ENCODE measurements at regions not wholly inside any gene's neighbourhood (a gene's known extent, or its start where the extent isn't known, plus 50 kb on each side); places are given as distances from the start of the nearest gene placed in this dataset.

DNA sequence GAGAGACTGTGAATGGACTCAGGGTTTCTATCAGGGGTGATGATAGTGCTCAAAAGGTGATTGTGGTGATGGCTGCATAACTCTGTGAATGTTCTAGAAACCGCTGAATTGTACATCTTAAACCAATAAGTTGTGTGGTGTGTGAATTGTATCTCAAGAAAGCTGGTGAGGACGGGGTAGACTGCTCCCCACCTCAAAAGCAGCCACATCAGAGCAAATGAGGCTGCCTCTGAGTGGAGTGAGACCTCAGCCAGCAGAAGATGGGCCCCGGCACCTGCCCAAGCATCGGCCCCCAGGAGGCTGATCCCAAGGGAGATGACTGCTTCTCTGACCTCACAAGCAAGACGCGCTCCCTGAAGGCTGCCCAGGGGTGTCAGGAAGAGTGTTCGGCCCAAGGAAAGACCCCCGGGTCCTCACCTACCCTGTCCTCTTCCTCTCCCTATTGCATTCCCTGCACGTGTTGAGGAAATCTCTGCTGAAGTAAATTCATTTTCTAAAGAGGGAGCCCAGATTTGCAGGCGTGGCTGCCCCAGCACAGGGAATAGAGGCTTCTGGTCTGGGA, 279.3 kb upstream of the SHH start:
- TF ChIP-seq POLR2AphosphoS5 (IDR thresholded peaks at IDR 0.05) = no peak
- TF ChIP-seq EP300 (IDR thresholded peaks at IDR 0.05) = no peak
- TF ChIP-seq POLR2A (IDR thresholded peaks at IDR 0.05) = no peak
- TF ChIP-seq, protein P1, sequence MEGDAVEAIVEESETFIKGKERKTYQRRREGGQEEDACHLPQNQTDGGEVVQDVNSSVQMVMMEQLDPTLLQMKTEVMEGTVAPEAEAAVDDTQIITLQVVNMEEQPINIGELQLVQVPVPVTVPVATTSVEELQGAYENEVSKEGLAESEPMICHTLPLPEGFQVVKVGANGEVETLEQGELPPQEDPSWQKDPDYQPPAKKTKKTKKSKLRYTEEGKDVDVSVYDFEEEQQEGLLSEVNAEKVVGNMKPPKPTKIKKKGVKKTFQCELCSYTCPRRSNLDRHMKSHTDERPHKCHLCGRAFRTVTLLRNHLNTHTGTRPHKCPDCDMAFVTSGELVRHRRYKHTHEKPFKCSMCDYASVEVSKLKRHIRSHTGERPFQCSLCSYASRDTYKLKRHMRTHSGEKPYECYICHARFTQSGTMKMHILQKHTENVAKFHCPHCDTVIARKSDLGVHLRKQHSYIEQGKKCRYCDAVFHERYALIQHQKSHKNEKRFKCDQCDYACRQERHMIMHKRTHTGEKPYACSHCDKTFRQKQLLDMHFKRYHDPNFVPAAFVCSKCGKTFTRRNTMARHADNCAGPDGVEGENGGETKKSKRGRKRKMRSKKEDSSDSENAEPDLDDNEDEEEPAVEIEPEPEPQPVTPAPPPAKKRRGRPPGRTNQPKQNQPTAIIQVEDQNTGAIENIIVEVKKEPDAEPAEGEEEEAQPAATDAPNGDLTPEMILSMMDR (IDR thresholded peaks at IDR 0.05) = no peak
- Histone ChIP-seq H3K4me1 (no peaks in the 10 kb centered on the region), H3K27me3 (peaks cover 7% of the 10 kb centered on the region), H3K9me3 (peaks cover 2% of the 10 kb centered on the region), H3K4me3 (no peak overlapping the region), H3K27ac (no peak overlapping the region), H3K36me3 (no peaks in the 10 kb centered on the region)
- 81% methylated on average over 4 of the region's 10 CpGs for WGBS
- DNase-seq (ENCODE audit: low spot score in 2 of 2) = no peak

DNA sequence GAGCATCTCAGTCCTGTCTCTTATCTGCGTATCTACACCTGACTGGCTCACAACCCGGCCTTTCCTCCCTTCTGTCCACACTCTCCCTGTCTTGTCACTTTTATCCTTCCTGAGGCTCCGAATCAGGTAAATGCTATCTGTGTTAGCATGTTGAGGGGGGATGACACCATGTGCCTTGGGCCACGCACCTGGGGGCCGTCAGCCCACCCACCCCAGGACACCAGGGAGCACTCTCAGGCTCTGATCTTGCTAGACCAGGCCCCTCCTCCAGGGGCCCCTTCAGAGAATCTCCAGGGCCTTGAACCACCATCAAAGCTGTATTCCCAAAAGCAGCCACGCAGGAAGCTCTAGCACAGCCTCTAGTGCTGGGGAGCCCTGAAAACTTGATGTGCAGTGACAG, 278.7 kb upstream of the SHH start:
- Histone ChIP-seq H3K9me3 (peaks cover 2% of the 10 kb centered on the region), H3K4me1 (no peaks in the 10 kb centered on the region), H3K27me3 (peaks cover 7% of the 10 kb centered on the region), H3K4me3 (no peak overlapping the region), H3K27ac (no peak overlapping the region), H3K36me3 (no peaks in the 10 kb centered on the region)
- 78% methylated on average over 6 of the region's 6 CpGs for WGBS
- no peak for DNase-seq (ENCODE audit: low spot score in 2 of 2)
- no peak for TF ChIP-seq POLR2A (IDR thresholded peaks at IDR 0.05)
- TF ChIP-seq POLR2AphosphoS5 (IDR thresholded peaks at IDR 0.05) = no peak
- TF ChIP-seq, protein P1 (IDR thresholded peaks at IDR 0.05) = no peak
- TF ChIP-seq EP300 (IDR thresholded peaks at IDR 0.05) = no peak

DNA sequence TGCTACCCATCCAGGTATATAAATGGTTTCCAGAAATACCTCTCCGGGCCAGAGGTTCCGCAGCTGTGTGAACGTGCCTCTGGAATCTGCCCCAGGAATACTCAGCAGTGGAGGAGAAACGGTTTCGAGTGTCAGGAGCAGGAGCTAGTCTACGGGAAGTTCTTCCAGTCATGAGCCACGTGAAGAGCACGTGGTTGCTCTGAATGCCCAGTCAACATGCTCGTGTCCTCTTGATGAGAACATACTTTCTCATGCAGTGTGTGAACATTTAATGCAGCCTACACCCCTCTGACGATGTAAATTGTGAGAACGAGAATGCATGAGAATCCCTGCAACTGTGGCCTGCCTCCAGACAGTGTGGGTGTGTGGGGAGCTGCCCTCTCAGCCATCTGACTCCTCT, 277.0 kb upstream of the SHH start:
- H3K27ac ChIP-seq = no peak overlapping the region
- H3K4me3 ChIP-seq = no peak overlapping the region
- TF ChIP-seq POLR2A (IDR thresholded peaks at IDR 0.05) (no peak), POLR2AphosphoS5 (IDR thresholded peaks at IDR 0.05) (no peak), EP300 (IDR thresholded peaks at IDR 0.05) (no peak)
- TF ChIP-seq, protein P1 (IDR thresholded peaks at IDR 0.05) = no peak
- no peaks in the 10 kb centered on the region for H3K27me3 ChIP-seq
- no peaks in the 10 kb centered on the region for H3K9me3 ChIP-seq
- 74% methylated on average over 11 of the region's 11 CpGs for WGBS
- no peaks in the 10 kb centered on the region for H3K4me1 ChIP-seq
- no peak for DNase-seq (ENCODE audit: low spot score in 2 of 2)
- H3K36me3 ChIP-seq = no peaks in the 10 kb centered on the region

DNA sequence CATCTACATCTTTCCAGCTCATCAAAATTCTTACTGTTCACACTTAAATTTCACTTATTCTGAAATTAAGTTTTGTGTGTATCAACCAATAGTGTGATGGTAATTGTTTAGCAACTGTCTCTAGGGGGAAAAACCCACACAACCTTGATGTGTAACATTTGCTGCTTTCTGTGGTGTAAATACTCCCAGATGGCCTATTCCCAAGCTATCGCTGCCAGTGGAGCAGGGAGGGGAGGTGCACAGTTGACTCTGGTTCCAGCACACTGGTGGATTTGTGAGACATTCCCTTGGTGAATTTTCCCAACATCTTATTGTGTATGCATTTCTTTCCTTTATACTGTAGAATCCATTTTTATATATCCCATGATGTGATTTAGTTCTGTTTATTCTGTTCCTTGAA, 275.9 kb upstream of the SHH start:
- Histone ChIP-seq H3K27ac (no peak overlapping the region), H3K4me1 (no peaks in the 10 kb centered on the region), H3K9me3 (no peaks in the 10 kb centered on the region), H3K4me3 (no peak overlapping the region), H3K36me3 (no peaks in the 10 kb centered on the region), H3K27me3 (no peaks in the 10 kb centered on the region)
- WGBS = 59% methylated on average over 1 of the region's 1 CpG
- TF ChIP-seq POLR2A (IDR thresholded peaks at IDR 0.05) = no peak
- TF ChIP-seq POLR2AphosphoS5 (IDR thresholded peaks at IDR 0.05) = no peak
- TF ChIP-seq, protein P1 (IDR thresholded peaks at IDR 0.05) = no peak
- TF ChIP-seq EP300 (IDR thresholded peaks at IDR 0.05) = no peak
- DNase-seq (ENCODE audit: low spot score in 2 of 2) = no peak

DNA sequence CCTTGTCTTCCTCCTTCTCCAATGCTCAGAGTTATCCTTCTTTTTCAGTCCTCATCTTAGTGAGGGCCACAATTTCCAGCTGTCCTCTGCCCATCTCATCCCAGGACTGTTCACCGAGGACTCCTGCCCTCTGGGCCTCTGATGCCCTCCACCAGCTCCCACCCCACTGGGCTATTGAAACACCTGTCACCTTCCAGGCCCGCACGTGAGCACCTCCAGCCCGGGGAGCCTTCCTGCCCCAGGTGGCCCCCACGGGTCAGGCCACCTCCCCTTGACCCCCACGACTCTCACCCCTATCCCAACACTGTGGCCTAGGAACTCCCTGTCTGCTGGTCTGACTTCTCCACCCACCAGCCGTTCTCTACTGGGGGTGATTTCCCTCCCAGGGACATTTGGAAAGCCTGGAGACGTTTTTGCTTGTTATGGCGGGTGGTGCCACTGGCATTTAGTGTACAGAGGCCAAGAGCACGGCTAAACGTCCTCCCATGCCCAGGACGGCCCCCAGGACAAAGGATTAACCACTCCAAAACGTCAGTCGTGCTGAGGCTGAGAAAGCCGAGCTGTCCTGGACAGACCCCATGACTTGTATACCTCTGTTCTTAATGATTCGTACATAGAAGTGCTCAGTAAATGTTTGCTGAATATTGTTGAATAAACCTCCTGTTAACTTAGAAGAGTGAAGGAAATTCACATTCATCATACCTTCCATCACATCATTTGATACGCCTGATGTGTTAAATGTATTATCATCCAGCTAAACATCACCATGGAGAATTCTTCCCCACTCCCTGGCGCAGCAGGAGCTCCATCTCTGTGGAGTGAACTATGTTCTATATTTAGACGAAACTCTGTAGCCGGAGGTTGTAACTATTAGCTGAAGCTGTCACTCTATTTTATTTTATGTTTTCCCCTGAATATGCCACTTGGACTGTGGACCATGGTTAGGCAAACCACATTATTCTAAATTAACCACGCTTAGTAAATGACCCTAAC, 270.1 kb upstream of the SHH start:
- WGBS = 65% methylated on average over 21 of the region's 21 CpGs
- H3K4me3 ChIP-seq = no peak overlapping the region
- no peaks in the 10 kb centered on the region for H3K27me3 ChIP-seq
- no peak for DNase-seq (ENCODE audit: low spot score in 2 of 2)
- no peaks in the 10 kb centered on the region for H3K4me1 ChIP-seq
- no peak overlapping the region for H3K27ac ChIP-seq
- H3K9me3 ChIP-seq = no peaks in the 10 kb centered on the region
- no peaks in the 10 kb centered on the region for H3K36me3 ChIP-seq
- TF ChIP-seq EP300 (IDR thresholded peaks at IDR 0.05) (no peak), POLR2AphosphoS5 (IDR thresholded peaks at IDR 0.05) (no peak), POLR2A (IDR thresholded peaks at IDR 0.05) (no peak)
- TF ChIP-seq, protein P1 (IDR thresholded peaks at IDR 0.05) = no peak

Measured in suprapubic skin (tissue), 4 donors.